GM19452 (cell line): ENCODE measurements at regions not wholly inside any gene's neighbourhood (a gene's known extent, or its start where the extent isn't known, plus 50 kb on each side); places are given as distances from the start of the nearest gene placed in this dataset.

Experiments used
- ATAC-seq: cut with Tn5 transposase; IDR thresholded peaks from one replicate; pipeline ENCODE4 v1.9.1; 2021; ENCODE audit not compliant: unreplicated experiment

DNA sequence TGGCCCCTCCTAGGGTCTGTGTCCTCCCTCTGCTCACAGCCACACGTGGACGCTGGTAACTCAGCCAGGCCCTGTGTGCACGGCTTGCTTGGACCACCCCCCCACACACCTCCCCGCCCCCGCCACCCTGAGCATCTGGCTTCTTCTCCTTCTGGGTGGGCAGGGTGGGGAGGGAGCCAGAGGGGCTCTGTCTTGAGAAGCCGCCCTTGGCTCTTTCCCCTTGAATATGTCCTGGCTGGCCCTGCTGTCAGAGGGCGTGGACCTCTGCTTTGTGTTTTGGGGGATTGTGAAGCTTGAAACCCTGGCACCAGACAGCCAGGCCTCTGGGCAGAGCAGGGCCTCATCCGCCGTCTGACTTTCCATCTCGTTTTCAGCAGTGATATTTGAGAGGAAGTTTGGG lies 72.1 kb downstream of the GLI2 start:
- no peak for ATAC-seq

DNA sequence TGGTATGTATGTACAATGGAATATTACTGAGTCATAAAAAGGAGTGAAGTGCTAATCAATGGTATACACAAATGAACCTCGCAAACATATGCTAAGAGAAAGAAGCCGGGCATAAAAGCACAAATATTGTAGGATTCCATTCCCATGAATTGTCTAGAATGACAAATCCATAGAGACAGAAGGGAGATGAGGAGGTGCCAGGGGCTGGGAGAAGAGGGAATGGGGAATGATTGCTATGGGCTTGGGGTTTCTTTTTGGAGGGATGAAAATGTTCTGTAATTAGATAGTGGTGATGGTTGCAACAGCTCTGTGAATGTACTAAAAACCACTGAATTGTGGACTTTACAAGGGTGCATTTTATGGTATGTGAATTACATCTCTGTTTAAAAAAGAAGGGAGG lies 73.5 kb downstream of the GLI2 start:
- no peak for ATAC-seq

DNA sequence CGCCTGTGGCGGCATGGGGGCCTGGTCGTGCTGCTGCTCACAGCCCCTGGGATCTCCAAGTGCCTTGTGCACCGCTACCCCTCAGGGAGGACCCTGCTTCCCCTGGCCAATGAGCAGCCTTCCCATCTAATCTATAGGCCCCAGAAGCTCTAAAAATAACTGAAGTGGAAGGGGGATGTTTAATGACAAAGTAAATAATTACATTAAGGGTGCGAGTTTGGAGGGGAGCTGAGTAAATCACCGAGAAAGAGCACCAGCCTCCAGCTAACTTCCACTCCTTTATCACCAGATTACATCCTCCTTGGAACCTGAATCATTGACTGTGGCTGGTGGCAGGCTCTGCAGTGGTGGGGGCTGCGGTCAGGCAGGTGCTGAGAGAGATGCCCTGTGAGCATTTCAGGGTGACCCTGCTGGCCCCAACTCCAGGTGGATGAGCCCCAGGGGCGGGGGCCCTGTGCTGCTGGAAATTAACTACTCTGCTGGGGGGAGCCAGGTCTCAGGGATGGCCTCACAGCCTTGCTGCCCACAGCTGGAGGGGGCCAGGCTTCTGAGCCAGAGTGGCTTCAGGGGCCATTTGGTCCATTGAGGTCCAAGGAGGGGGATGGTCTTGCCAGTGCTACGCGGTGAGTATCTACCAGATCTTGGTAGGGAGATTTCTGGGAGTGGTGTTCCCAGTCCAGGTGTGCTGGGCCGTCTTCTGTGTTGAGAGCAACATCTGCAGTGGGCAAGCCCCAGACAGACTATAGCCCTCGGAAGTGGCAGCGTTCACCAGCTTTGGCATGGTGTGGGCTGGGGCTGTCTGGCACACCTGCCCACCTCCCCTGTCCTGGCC lies 74.2 kb downstream of the GLI2 start:
- ATAC-seq = no peak

DNA sequence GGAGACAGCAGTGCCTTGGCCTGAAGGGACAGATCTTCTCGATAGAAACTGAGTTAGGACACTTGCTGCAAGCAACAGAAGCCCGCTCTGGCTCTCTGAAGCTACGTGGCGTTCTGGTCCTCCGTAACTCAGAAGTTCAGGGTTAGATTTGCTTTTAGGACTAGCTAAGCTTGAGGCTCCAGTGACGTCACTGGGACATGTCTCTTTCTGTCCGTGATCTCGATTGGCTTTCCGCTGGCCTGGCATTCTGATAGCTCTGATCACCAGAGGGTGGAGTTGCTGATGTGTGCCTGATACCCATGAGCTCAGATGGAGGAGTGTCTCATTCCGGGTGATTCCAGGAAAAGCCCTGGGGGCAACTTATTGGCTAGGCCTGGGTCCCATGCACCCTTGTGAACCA lies 75.0 kb downstream of the GLI2 start:
- ATAC-seq = no peak

DNA sequence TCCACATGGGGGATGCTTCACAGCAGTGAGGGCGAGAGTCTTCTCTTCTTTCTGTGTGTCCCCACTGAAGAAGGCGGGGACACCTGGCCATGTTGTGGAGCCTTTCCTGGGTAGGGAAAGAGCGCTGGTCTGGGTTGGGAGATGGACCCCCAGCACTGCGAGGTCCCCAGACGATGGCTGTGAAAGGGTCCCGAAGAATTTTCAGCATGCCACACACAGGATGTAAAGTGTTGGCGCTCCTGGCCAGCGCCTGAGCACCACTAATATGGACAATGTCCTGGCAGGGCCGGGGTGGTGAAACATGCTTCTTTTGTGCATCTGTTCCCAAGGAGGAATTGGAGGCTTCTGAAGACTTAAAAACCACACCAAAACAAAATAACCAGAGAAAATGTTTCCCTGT lies 77.2 kb downstream of the GLI2 start:
- no peak for ATAC-seq

DNA sequence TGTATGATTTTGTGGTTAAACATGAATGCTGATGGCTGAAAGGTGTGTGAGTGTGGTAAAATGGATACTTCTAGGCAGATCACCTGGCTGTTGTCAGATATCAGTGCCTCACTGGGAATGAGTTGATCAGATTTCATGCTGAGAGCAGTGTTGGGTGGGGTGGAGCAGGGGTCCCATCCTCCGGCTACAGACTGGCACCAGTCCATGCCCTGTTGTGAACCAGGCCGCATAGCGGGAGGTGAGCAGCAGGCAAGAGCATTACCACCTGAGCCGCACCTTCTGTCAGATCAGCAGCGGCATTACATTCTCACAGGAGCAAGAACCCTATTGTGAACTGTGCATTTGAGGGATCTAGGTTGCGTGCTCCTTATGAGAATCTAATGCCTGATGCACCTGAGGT lies 78.7 kb downstream of the GLI2 start:
- no peak for ATAC-seq

DNA sequence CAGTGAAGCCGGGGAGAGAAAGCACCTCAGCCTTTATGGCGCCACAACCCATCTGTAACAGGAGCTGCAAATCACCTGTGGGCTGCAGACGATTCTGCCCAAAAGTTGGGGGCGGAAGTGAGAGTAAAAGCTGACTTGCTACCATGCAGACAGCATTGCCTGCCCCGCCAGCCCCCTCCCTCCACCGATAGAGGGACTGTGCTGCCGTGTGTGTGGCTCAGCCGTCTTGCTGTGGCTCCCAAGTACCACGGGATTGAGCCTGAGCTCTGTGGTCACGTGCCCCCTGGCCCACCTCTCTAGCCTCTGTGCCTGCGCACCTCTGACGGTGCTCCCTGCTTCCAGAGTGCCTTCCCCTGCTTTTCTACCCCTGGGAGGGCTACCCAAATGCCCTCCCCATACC lies 79.6 kb downstream of the GLI2 start:
- ATAC-seq = no peak

DNA sequence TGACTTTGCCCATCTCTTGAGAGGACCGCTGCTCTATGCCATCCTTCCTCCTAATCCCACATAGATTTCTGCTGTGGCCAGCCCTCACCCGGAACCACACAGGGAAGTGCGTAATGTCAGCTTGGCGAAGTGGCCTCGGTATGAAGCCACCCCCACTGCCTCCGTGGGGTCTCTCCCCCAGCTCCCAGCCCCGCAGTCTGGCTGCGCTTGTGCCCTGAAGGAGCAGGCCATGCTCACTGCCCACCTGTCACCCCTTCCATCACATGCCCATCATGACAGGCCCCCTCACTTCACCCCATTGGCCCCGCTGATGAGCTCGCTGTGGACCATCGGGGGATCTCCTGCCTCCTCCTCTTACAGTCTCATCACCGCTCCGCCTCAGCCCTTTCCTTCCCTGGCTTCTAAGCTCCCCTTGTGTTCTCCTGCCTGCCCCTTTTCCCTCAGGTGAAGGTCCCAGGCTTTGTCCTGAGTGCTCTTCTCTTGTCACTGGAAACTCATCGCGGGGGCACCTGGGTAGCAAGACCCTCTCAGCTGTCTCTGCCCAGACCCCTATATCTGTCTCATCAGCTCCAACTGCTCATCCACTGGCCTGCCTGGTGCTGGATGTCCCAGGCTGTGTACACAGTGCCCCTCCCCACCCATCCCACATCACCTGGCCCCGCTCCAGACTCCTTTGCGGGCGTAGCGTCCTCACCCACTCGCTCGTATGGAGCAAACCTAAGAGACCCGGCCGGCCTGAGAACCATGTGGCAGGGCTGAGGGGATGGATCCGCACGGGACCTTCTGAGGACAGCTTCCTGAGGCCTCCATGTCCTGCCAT lies 81.7 kb downstream of the GLI2 start:
- ATAC-seq = no peak

DNA sequence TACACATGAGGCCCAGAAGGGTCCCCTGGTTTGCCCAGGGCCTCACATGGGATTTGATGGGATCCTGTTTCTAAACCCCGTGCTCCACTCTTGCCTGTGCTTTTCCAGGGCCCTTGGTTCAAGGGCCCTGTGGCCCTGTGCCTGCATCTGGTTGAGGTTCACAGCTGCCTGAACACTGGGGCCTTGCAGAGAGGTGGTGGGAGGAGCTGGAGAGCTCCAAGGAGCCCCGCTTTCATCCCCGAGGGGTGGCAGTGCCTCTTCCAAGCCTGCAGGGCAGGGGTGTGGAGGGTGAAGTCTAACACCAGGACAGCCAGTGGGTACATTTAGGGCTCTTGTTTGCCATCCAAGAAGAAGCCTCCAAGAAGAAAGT lies 82.3 kb downstream of the GLI2 start:
- ATAC-seq = no peak

DNA sequence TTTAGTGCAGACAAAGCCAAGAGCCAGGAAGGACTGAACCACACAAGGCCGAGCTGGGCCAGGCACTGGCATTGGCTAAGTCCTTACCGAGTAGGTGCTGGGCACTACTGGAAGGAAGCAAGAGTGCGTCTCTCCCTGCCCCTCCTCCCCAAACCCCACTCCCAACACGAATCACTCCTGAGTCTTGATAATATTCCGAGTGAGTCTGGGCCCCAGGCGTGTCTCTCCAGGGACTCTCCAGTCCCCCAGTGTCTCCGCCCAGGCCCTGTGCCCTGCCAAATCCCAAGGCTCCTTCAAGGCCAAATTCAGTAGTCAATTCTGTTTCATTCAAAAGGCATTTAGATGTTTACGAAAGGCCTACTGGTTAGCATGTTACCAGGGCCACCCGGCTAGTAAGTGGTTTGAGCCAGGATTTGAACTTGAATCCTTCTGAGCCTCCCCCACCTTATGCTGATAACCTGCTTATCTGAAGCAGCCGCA lies 82.8 kb downstream of the GLI2 start:
- no peak for ATAC-seq

DNA sequence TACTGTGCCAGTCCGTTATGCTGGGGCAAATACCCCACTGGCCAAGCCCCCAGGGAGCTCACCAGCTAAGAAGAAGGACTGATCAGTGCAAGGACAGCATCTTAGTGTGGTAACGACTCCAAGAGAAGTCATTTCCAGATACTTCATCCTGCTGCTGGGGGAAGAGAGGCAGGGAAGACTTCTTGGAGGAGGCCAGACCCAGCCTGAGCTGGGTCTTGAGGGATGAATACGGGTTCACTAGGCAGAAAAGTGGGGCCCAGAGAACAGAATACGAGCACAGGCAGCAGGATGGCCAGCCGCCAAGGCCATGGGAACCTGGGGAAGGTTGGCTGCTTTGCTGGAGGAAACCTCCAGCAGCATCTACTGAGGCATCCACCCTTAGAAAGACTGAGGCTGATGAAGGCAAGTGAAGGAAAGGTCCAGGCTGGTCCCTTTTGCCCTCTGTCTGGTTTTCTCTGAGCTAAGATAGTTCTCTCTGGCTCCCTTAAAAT lies 84.1 kb downstream of the GLI2 start:
- no peak for ATAC-seq

DNA sequence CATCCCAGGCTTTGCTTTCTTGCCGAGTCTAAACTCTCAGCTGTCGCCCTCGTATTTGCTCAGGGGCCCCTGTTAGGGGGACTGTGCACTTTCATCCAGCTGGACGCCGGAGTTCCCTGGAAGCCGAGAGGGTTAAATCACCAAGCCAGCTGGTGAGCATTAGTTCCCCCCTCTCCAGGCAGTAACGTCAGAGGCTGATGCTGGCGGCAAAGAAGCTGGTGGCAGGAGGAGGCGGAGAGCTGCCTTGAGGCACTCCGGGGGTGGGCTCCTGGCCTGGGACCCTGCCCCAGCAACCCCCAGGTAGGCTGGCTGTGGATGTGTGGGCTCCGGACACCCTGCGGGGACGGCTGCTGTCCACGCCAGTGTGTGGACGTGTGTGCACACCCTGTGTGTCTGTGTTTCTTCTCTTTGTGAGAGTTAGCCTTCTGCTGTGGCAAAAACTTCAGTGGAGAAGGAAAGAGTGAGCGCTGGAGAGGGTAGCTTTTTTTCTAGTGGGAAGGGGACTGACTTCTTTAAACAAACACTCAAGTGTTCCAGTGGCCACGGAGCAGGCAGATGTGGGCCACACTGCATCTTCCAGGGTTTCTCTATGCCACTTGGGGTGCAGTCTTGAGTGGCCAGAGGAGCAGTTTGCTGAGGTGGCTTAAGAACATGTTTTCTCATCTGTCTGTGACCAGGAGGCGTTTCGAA lies 84.7 kb downstream of the GLI2 start:
- ATAC-seq = no peak

DNA sequence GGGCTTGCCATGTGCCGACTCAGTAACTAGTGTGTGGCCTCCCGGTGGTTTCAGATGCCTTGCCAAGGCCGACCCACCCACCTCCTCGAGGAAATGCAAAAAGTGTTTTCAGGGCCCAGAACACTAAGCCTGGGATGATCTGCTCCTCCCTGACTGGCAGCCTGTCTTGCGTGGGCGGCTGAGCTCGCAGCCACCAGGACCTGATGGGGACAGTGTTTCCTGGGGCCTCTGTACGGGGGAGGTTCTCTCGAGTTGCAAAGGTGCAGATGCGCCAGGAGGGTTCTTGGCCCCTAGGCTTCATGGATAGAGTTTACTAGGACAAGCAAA lies 85.2 kb downstream of the GLI2 start:
- ATAC-seq = no peak

DNA sequence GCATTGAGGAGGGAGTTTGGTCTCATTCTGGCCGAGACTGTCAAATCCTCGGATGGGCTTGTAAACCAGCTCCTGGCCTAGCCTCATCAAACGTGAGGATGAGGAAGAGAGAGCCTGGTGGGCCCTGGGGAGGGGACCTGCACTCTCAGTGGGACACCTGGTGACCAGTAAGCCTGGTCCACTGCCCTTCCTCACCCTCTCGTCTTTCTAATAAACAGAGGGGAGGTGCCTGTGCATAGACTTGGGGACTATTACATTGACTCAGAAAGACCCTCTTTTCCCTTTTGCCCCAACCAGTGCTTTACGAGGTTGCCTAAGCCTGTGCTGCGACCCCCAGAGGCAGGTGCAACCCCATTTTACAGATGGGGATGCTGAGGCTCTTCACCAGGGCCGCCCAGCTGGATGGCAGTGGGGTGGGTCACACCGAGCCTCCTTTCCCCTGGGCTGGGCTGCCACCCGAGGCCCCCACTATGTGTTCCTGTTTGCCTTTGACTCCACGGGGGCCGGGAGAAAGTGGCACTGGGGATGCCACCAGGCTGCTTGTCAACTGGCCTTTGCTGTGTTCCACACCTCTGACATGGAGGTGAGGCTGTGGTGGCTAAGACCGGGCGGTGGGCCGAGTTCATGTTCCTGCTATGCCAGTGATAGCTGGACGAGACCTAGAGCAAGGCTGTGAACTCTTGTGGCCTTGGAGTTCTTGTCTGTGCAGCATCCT lies 85.9 kb downstream of the GLI2 start:
- ATAC-seq = no peak

DNA sequence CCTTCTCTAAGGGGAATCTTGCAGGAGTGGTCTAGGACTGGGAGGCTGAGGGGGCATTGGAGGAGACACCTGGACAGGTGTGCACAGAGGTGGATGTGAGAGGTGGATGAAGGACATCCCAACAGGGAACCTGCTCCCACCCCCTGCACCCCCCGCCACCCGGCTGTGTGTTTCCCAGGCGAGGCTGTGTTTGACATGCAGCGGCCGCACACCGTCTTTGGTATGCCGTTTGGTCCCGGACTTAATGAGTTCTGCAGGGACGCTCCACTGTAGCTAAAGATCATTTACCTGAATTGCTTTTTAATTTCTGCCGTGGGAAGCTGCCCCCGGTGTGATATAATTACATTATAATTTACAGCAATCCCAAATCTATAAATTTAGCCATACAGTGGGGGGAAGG lies 87.3 kb downstream of the GLI2 start:
- no peak for ATAC-seq

DNA sequence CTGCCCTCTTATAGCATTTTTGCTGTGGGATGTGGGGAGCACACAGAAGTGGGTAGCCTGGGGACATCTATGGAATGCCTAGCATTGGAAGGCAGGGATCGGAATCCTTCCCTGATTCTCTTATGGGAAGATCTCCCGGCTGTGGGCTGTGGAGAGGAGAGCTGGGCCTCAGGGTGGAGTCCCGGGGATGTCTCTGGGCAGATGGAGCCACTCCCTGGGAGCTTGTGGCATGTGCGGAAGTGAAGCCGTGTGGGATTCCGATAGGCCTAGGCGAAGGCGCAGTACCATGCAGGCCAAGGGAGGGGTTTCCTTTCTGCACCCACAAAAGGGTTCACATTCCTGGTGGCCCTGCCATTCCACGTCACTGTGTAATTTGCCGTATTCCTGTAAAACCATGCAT lies 87.9 kb downstream of the GLI2 start:
- ATAC-seq = no peak

DNA sequence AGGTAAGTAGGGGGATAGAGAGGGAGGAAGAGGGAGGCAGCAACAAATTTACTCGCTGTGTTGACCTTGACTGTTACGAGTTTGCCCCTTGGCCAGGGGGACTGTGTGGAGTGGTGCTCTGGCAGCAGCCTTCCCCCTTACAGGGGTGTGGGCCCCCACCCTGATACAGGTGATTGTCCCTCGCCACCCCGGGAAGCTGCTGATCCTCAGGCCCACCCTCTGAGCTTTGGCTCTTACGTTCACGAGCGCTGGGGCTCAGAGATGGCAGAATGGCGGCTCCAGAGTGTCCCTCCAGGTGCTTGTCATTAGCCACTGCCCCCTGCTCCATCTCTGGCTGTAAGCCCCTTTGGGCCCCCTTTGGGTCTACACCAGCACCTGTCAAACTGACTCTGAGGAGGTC lies 88.6 kb downstream of the GLI2 start:
- no peak for ATAC-seq

DNA sequence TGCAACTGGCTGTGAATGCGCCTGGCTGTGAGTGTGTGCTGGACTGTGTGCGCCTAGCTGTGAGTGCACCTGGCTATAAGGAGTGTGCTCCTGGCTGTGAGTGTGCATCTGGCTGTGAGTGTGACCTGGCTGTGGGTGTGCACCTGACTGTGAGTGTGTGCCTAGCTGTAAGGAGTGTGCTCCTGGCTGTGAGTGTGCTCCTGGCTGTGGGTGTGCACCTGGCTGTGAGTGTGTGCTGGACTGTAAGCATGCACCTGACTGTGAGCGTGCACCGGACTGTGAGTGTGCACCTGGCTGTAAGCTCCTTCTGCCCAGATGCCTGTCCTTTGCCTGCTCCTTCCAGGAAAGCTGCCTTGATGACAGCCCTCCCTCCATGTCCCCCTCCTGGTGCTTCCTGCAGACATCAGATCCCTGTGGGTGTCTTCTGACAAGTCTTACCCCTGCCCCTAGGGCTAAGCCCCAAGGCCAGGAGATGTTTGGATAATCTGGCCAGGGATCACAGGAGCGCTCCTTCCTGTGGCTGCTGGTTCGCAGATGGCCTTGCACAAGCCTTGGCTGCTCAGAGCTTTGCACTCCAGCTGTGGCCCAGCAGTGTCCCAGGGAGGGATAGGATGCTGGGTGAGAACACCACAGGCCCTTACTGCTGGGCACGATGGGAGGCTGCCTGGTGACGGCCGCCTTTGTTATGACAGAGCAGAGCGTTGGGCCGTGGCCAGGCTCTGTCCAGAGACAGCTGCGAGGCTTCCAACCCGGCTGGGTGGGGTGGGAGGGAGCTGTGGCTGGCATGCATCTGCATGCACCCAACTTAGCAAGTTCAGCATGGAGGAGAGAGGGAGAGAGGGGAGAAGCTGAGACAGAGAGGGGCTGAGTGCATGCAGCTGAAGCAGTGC lies 89.9 kb downstream of the GLI2 start:
- ATAC-seq = no peak

DNA sequence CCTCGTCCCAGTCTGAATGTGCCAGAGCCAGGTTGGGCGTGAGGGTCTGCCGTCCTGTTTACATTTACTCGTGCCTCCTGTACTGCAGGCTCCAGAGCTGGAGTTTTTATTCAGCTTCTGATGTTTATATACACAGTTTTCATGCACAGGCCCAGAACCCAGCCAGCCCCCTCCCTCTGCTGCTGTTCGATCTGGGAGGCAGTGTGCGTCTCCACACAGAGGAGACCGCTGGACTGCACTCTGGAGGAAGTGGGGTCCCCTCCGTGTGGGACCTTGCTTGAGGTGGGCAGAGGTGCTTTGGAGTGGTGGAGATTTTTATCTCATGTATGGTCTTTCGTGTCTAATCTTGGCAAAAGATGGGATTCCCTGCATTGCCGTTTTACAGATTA lies 90.6 kb downstream of the GLI2 start:
- no peak for ATAC-seq

DNA sequence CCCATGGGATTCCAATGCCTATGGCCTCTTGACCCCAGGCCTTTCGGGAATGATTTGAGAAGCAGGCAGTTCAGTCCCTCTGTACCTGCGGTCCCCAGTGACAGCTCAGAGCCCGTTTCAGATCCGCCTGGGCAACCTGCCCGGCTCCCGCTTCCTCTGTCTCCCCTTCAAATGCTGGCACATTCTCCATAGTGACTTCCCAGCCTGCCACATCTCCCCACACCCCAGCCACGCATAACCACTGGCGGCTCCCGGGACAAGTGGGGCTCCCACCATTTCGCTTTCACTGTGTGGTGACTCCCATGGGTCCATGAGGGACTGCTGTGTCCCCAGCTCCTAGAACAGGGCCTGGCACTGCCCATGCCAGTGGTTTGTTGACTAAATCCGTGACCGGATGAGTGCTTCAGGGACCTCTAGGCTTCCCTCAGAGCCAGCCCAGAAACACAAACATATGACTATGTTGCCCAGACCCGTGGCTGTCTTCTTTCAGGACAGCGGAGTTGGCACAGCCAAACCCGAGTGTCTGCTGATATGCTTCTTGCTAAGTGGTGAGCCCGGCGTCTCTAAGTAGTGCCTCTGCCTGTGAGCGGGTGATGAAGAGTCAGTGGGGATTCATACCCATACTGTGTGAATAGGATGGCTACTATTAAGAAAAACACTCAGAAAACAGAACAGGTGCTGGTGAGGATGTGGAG lies 91.2 kb downstream of the GLI2 start:
- no peak for ATAC-seq
